ENCODE measurements at regions not wholly inside any gene's neighbourhood (a gene's known extent, or its start where the extent isn't known, plus 50 kb on each side); places are given as distances from the start of the nearest gene placed in this dataset.

- Mint-ChIP-seq H3K36me3 (peaks cover 1% of the 10 kb centered on the region), H3K27me3 (ENCODE audit: low read depth) (no peaks in the 10 kb centered on the region), H3K4me3 (no peak overlapping the region), H3K9me3 (peaks cover 21% of the 10 kb centered on the region), H3K4me1 (no peaks in the 10 kb centered on the region), H3K27ac (no peak overlapping the region)
- TF ChIP-seq, protein P1, sequence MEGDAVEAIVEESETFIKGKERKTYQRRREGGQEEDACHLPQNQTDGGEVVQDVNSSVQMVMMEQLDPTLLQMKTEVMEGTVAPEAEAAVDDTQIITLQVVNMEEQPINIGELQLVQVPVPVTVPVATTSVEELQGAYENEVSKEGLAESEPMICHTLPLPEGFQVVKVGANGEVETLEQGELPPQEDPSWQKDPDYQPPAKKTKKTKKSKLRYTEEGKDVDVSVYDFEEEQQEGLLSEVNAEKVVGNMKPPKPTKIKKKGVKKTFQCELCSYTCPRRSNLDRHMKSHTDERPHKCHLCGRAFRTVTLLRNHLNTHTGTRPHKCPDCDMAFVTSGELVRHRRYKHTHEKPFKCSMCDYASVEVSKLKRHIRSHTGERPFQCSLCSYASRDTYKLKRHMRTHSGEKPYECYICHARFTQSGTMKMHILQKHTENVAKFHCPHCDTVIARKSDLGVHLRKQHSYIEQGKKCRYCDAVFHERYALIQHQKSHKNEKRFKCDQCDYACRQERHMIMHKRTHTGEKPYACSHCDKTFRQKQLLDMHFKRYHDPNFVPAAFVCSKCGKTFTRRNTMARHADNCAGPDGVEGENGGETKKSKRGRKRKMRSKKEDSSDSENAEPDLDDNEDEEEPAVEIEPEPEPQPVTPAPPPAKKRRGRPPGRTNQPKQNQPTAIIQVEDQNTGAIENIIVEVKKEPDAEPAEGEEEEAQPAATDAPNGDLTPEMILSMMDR (IDR thresholded peaks at IDR 0.05; ENCODE audit: unreplicated experiment), result no peak
- no peak for DNase-seq (ENCODE audit: low spot score in 2 of 2, unreplicated experiment in 2 of 2)
Observed at GRCh38 chr1:98107256-98107655, 186.4 kb upstream of the DPYD start.

GRCh38 chr1:98104289-98104688, 183.5 kb upstream of the DPYD start:
- H3K4me1 Mint-ChIP-seq, result no peaks in the 10 kb centered on the region
- peaks cover 21% of the 10 kb centered on the region for H3K9me3 Mint-ChIP-seq
- no peak for DNase-seq (ENCODE audit: low spot score in 2 of 2, unreplicated experiment in 2 of 2)
- H3K27ac Mint-ChIP-seq, result no peak overlapping the region
- no peak overlapping the region for H3K4me3 Mint-ChIP-seq
- H3K36me3 Mint-ChIP-seq, result peaks cover 1% of the 10 kb centered on the region
- TF ChIP-seq, protein P1 (IDR thresholded peaks at IDR 0.05; ENCODE audit: unreplicated experiment), result no peak
- H3K27me3 Mint-ChIP-seq (ENCODE audit: low read depth), result no peaks in the 10 kb centered on the region

DNA sequence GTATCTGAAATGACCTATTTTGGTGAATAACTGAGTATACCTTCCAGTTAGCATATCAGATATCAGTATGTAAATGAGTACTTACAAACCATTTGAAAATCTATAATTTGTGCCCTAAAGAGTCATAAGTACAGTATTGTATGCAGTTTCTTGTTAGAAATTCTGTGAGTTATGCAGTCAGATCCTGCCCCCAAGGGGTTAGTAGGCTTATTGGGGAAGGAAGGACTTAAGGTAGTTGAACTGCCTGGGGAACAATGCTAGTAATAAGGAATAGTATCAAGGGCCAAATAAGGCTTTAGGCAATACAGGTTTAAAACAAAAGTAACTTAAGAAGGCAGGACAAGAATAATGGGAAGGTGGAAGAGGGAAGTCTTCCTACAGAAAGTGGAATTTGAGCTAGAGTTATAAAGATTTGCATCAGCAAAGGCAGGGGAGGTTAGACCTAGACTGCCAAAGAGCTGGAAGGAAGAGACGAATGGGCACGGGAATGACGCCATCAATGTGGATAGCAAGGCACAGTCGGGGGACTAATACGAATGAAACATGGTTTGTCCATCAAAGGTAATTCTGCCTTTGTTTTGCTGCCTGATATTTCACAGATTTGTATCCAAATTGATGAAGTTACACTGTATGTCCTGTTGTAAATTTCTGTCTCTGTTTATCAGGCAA, 182.9 kb upstream of the DPYD start:
- Mint-ChIP-seq H3K27me3 (ENCODE audit: low read depth) (no peaks in the 10 kb centered on the region), H3K4me3 (no peak overlapping the region), H3K36me3 (peaks cover 1% of the 10 kb centered on the region), H3K9me3 (peaks cover 21% of the 10 kb centered on the region), H3K4me1 (peaks cover under 1% of the 10 kb centered on the region), H3K27ac (no peak overlapping the region)
- TF ChIP-seq, protein P1 (IDR thresholded peaks at IDR 0.05; ENCODE audit: unreplicated experiment), result no peak
- DNase-seq (ENCODE audit: low spot score in 2 of 2, unreplicated experiment in 2 of 2), result no peak

- H3K27me3 Mint-ChIP-seq (ENCODE audit: low read depth), result no peaks in the 10 kb centered on the region
- H3K9me3 Mint-ChIP-seq, result peaks cover 11% of the 10 kb centered on the region
- no peak for DNase-seq (ENCODE audit: low spot score in 2 of 2, unreplicated experiment in 2 of 2)
- no peak overlapping the region for H3K4me3 Mint-ChIP-seq
- H3K36me3 Mint-ChIP-seq, result no peaks in the 10 kb centered on the region
- TF ChIP-seq, protein P1 (IDR thresholded peaks at IDR 0.05; ENCODE audit: unreplicated experiment), result no peak
- peaks cover 9% of the 10 kb centered on the region for H3K4me1 Mint-ChIP-seq
- H3K27ac Mint-ChIP-seq, result no peak overlapping the region
Observed at GRCh38 chr1:98102345-98103030, 181.7 kb upstream of the DPYD start.

GRCh38 chr1:98101364-98101763, 180.5 kb upstream of the DPYD start:
- DNase-seq (ENCODE audit: low spot score in 2 of 2, unreplicated experiment in 2 of 2), result no peak
- Mint-ChIP-seq H3K4me3 (no peak overlapping the region), H3K4me1 (peaks cover 9% of the 10 kb centered on the region), H3K36me3 (no peaks in the 10 kb centered on the region), H3K27me3 (ENCODE audit: low read depth) (no peaks in the 10 kb centered on the region), H3K27ac (no peak overlapping the region), H3K9me3 (peaks cover 5% of the 10 kb centered on the region)
- TF ChIP-seq, protein P1 (IDR thresholded peaks at IDR 0.05; ENCODE audit: unreplicated experiment), result no peak

All from mesothelial cell of epicardium (in vitro differentiated cells).